CD4-positive, alpha-beta memory T cell (primary cell): ENCODE measurements at regions not wholly inside any gene's neighbourhood (a gene's known extent, or its start where the extent isn't known, plus 50 kb on each side); places are given as distances from the start of the nearest gene placed in this dataset.
"Not testable (repeated sequence)": the region's sequence is repeated elsewhere in the genome, so short reads cannot be mapped to it uniquely, and the experiment has no call there.

Experiments
- CTCF ChIA-PET: fragments of 350-600 bp; sonication (Branson Sonifier 250); formaldehyde crosslinking; loops from one replicate; lab custom pipeline; 2021; ENCODE audit warnings: inconsistent platforms; ENCODE audit not compliant: partially characterized antibody; lab: Charles Lee
- POLR2A ChIA-PET: fragments of 350-600 bp; sonication (Branson Sonifier 250); formaldehyde crosslinking; loops from one replicate; lab custom pipeline; 2021; ENCODE audit not compliant: partially characterized antibody; lab: Charles Lee
- DNase-seq, 5 donors: peaks; one replicate each; pipeline versions ENCODE4 v3.0.0 to v3.0.0-alpha.2; 2020 to 2022; ENCODE audit warnings: mixed read lengths in 1 of 5
- H3K27ac ChIP-seq: one replicate; pipeline ENCODE4 v1.7.0; 2013; ENCODE audit warnings: low read depth, low read length
- H3K27me3 ChIP-seq: 2 replicates; pipeline ENCODE4 v1.7.0; 2013; ENCODE audit warnings: mild to moderate bottlenecking, low read length, moderate library complexity; ENCODE audit not compliant: insufficient read depth
- H3K36me3 ChIP-seq: 2 replicates; pipeline ENCODE4 v1.7.0; 2013; ENCODE audit warnings: mild to moderate bottlenecking, low read length, moderate library complexity; ENCODE audit not compliant: insufficient read depth
- H3K4me1 ChIP-seq: 2 replicates; pipeline ENCODE4 v1.7.0; 2013; ENCODE audit warnings: mild to moderate bottlenecking, low read length, moderate library complexity; ENCODE audit not compliant: insufficient read depth
- H3K4me3 ChIP-seq, 2 donors: one replicate each; pipeline ENCODE4 v1.7.0; 2013; ENCODE audit warnings: low read length in 2 of 2, mild to moderate bottlenecking in 1 of 2
- H3K9me3 ChIP-seq, 2 donors: one replicate each; pipeline ENCODE4 v1.7.0; 2013; ENCODE audit warnings: low read length in 2 of 2, control low read depth in 1 of 2; ENCODE audit not compliant: control insufficient read depth in 1 of 2
- H3K27ac Mint-ChIP-seq, 7 donors: one replicate each; pipeline ENCODE4 v1.8.0; 2020 to 2021; ENCODE audit warnings: mixed read lengths in 7 of 7, mild to moderate bottlenecking in 6 of 7, inconsistent platforms in 3 of 7, moderate library complexity in 3 of 7
- H3K27me3 Mint-ChIP-seq, 2 donors: one replicate each; pipeline ENCODE4 v1.8.0; 2020 to 2021; ENCODE audit warnings: mixed read lengths in 2 of 2
- H3K36me3 Mint-ChIP-seq, 2 donors: one replicate each; pipeline ENCODE4 v1.8.0; 2020 to 2021; ENCODE audit warnings: mixed read lengths in 2 of 2, inconsistent platforms in 1 of 2, mild to moderate bottlenecking in 1 of 2
- H3K4me1 Mint-ChIP-seq, 4 donors: one replicate each; pipeline ENCODE4 v1.8.0; 2020 to 2021; ENCODE audit warnings: mixed read lengths in 4 of 4, mild to moderate bottlenecking in 1 of 4
- H3K4me3 Mint-ChIP-seq, 8 donors: one replicate each; pipeline ENCODE4 v1.8.0; 2020 to 2021; ENCODE audit warnings: mixed read lengths in 8 of 8, mild to moderate bottlenecking in 7 of 8, moderate library complexity in 6 of 8, inconsistent platforms in 3 of 8
- H3K9me3 Mint-ChIP-seq, 8 donors: one replicate each; pipeline ENCODE4 v1.8.0; 2020 to 2021; ENCODE audit warnings: mixed read lengths in 8 of 8, mild to moderate bottlenecking in 5 of 8, inconsistent platforms in 3 of 8, moderate library complexity in 1 of 8
- intact Hi-C: fragments of 100-400 bp; cut with micrococcal nuclease; formaldehyde crosslinking; loops from one replicate; pipeline ENCODE4 v1.15.1; 2023

DNA sequence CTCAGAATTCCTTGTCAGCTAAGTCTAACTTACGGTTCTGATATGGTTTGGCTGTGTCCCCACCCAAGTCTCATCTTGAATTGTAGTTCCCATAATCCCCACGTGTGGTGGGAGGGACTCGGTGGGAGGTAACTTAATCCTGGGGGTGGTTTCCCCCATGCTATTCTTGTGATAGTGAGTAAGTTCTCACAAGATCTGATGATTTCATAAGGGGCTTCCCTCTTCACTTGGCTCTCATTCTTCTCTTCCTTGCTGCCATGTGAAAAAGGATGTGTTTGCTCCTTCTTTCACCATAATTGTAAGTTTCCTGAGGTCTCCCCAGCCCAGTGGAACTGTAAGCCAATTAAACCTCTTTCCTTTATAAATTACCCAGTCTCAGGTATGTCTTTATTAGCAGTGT lies 163.0 kb downstream of the PMAIP1 start:
- H3K27ac Mint-ChIP-seq, H3K36me3 ChIP-seq, H3K27me3 ChIP-seq, H3K27ac ChIP-seq, H3K9me3 ChIP-seq, H3K4me1 Mint-ChIP-seq, intact Hi-C loops, POLR2A ChIA-PET, DNase-seq, H3K4me1 ChIP-seq, H3K9me3 Mint-ChIP-seq, H3K4me3 ChIP-seq, H3K4me3 Mint-ChIP-seq, H3K36me3 Mint-ChIP-seq, CTCF ChIA-PET, H3K27me3 Mint-ChIP-seq: not testable (repeated sequence)

DNA sequence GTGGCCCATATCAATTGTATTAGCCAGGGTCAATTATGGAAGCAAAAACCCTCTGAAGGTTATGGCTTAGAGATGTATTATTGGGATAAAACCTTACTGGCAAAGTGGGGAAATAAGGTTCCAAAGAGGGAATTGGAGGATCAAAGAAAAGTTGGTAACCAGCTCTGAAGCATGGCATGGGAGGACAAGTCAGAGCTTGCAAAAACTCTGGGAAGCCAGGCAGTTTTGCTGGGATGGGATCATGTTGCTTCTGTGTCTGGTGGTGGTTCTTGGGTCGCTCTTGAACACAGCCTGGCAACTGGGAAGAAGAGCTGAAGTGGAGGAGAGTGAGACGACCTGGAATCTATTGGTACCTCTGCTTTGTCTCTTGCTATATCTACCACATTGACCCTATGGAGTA lies 162.6 kb downstream of the PMAIP1 start:
- Histone ChIP-seq H3K27ac (no peak overlapping the region), H3K4me3 (no peak overlapping the region), H3K27me3 (no peaks in the 10 kb centered on the region), H3K9me3 (no peaks in the 10 kb centered on the region), H3K36me3 (no peaks in the 10 kb centered on the region), H3K4me1 (no peaks in the 10 kb centered on the region)
- H3K9me3 Mint-ChIP-seq = peaks cover 0 to 4% (median 0%) of the 10 kb centered on the region in 8 donors
- no peaks in the 10 kb centered on the region for H3K36me3 Mint-ChIP-seq
- ChIA-PET CTCF (no interaction called here), POLR2A (no interaction called here)
- no peak for DNase-seq
- H3K4me1 Mint-ChIP-seq = no peaks in the 10 kb centered on the region
- no peak overlapping the region for H3K27ac Mint-ChIP-seq
- intact Hi-C loops = no loop called here
- H3K27me3 Mint-ChIP-seq = peaks cover 1 to 4% of the 10 kb centered on the region in 2 donors
- H3K4me3 Mint-ChIP-seq = no peak overlapping the region

DNA sequence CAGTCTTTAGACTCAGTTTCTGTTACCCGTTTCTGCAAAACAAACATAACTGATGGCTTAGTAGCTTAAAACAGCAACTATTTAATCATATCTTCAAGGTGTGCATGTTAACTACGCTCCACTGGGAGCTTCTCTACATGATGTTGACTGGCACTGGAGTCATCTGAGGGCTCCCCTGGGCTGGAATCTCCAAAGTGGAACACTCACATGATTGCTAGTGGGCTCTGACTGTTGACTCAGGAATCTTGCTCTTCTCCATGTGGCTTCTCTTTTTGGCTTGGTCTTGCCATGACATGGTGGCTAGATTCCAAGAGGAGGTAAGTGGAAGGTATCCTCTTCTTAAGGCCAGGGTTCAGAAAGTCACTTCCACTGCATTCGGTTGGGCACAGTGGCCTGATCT lies 160.8 kb downstream of the PMAIP1 start:
- DNase-seq = no peak
- Histone ChIP-seq H3K9me3 (no peaks in the 10 kb centered on the region), H3K27me3 (no peaks in the 10 kb centered on the region), H3K4me1 (no peaks in the 10 kb centered on the region), H3K27ac (no peak overlapping the region), H3K36me3 (no peaks in the 10 kb centered on the region), H3K4me3 (no peak overlapping the region)
- H3K27ac Mint-ChIP-seq = no peak overlapping the region
- POLR2A ChIA-PET = no interaction called here
- no peaks in the 10 kb centered on the region for H3K4me1 Mint-ChIP-seq
- H3K27me3 Mint-ChIP-seq = peaks cover 1 to 4% of the 10 kb centered on the region in 2 donors
- H3K4me3 Mint-ChIP-seq = no peak overlapping the region
- CTCF ChIA-PET = no interaction called here
- H3K9me3 Mint-ChIP-seq = peaks cover 0 to 4% (median 0%) of the 10 kb centered on the region in 8 donors
- intact Hi-C loops = no loop called here
- H3K36me3 Mint-ChIP-seq = no peaks in the 10 kb centered on the region

DNA sequence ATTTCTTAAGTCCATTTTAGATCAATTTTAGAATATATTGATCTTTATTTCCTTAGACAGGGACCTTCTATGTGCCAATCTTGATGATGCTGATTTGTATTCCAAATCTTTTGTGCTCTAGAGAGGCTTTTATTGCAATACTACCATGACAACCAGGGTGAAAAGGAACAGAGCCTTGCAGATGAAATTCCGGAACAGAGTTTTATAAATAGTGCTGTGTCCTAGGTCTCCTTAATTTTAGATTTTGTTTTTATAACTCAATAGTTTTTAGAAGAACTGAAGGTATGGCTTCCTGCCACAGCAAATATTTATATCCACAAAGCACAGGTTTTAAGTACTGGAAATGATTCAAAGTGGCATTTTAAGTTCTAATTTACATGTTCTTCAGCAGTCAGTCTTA lies 160.2 kb downstream of the PMAIP1 start:
- CTCF ChIA-PET = no interaction called here
- Histone ChIP-seq H3K27me3 (no peaks in the 10 kb centered on the region), H3K4me3 (no peak overlapping the region), H3K27ac (no peak overlapping the region), H3K4me1 (no peaks in the 10 kb centered on the region), H3K36me3 (no peaks in the 10 kb centered on the region), H3K9me3 (no peaks in the 10 kb centered on the region)
- POLR2A ChIA-PET = no interaction called here
- intact Hi-C loops = no loop called here
- H3K27ac Mint-ChIP-seq = no peak overlapping the region
- H3K4me1 Mint-ChIP-seq = no peaks in the 10 kb centered on the region
- H3K4me3 Mint-ChIP-seq = no peak overlapping the region
- peaks cover 0 to 4% (median 0%) of the 10 kb centered on the region in 8 donors for H3K9me3 Mint-ChIP-seq
- no peak for DNase-seq
- no peaks in the 10 kb centered on the region for H3K36me3 Mint-ChIP-seq
- H3K27me3 Mint-ChIP-seq = peaks cover 1 to 4% of the 10 kb centered on the region in 2 donors

DNA sequence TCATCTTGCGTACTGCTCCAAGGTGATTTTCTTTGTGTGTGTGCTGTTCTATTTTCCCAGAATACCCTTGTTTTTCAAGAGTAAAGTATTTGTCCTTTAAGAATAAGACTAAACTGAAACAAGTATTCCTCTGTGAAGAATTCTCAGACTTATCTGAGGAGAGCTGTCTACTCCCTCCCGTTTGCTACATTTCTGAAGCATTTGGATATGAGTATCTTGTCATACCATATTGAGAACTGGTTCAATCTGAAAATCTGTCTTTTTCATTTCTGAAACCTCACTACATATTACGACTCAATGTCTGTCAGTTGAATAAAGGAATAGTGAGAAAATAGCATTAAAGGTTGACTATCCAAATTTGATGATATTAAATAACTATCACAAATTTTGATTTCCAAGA lies 159.4 kb downstream of the PMAIP1 start:
- Histone ChIP-seq H3K4me1 (no peaks in the 10 kb centered on the region), H3K36me3 (no peaks in the 10 kb centered on the region), H3K27ac (no peak overlapping the region), H3K4me3 (no peak overlapping the region), H3K9me3 (no peaks in the 10 kb centered on the region), H3K27me3 (no peaks in the 10 kb centered on the region)
- Mint-ChIP-seq H3K36me3 (no peaks in the 10 kb centered on the region), H3K27ac (no peak overlapping the region), H3K27me3 (peaks cover 1 to 4% of the 10 kb centered on the region in 2 donors), H3K4me1 (no peaks in the 10 kb centered on the region), H3K4me3 (no peak overlapping the region), H3K9me3 (peaks cover 0 to 4% (median 0%) of the 10 kb centered on the region in 8 donors)
- POLR2A ChIA-PET = no interaction called here
- no peak for DNase-seq
- intact Hi-C loops = no loop called here
- CTCF ChIA-PET = no interaction called here

DNA sequence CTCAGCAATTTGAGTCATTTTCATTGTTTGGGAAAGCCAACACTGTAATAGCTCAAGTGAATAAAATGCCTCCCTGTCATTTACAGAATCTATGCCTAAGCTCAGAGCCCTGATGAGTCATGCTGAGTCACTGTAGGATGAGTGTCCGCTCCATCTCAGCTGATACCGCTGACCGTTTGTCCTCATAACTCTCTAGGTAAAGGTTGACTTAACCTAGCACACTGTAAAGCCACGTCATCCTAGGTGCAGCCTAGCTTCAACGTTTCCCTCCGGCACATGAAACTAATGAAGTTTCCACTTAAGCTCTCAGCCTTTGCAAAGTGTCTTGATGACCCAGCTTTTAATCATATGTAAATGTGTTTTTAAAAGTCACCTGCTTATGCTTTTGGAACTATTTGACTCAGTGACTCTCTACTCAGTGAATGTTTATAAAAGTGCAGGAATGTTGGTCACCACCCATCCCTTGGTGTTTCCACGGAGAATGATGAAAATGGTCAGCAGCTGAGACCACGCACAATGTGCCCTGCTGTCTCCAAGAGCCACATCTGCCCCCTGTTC lies 154.0 kb downstream of the PMAIP1 start:
- no peaks in the 10 kb centered on the region for H3K9me3 ChIP-seq
- Mint-ChIP-seq H3K9me3 (peaks cover 0 to 8% (median 0%) of the 10 kb centered on the region in 8 donors), H3K4me1 (no peaks in the 10 kb centered on the region), H3K27ac (no peak overlapping the region), H3K27me3 (peaks cover 1 to 5% of the 10 kb centered on the region in 2 donors), H3K36me3 (no peaks in the 10 kb centered on the region), H3K4me3 (no peak overlapping the region)
- H3K4me3 ChIP-seq = no peak overlapping the region
- no peak for DNase-seq
- H3K4me1 ChIP-seq = no peaks in the 10 kb centered on the region
- no peaks in the 10 kb centered on the region for H3K27me3 ChIP-seq
- POLR2A ChIA-PET = no interaction called here
- no peaks in the 10 kb centered on the region for H3K36me3 ChIP-seq
- intact Hi-C loops = no loop called here
- no peak overlapping the region for H3K27ac ChIP-seq
- CTCF ChIA-PET = no interaction called here

DNA sequence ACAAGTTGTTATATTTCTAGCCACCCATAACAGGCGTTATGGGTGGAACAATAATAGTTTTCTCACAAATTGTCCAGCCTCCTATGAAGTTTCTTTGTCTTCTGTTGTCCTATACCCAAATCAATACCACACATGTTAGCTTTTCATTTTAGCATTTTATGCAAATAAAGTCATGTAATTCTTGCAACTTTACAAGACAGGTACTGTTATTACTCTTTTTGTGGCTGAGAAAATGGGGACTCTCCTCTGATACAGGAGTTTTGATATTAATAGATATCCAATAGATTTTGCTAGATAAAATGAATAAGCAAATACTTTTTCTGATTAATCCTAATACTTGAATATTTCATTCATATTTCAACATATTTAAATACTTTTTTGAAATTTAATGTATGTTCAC lies 151.0 kb downstream of the PMAIP1 start:
- no peak overlapping the region for H3K4me3 ChIP-seq
- no peaks in the 10 kb centered on the region for H3K4me1 ChIP-seq
- ChIA-PET POLR2A (no interaction called here), CTCF (no interaction called here)
- H3K27ac ChIP-seq = no peak overlapping the region
- H3K4me1 Mint-ChIP-seq = no peaks in the 10 kb centered on the region
- H3K4me3 Mint-ChIP-seq = no peak overlapping the region
- no peak overlapping the region for H3K27ac Mint-ChIP-seq
- intact Hi-C loops = no loop called here
- H3K9me3 Mint-ChIP-seq = peaks cover 0 to 5% (median 0%) of the 10 kb centered on the region in 8 donors
- no peaks in the 10 kb centered on the region for H3K27me3 ChIP-seq
- DNase-seq = no peak
- no peaks in the 10 kb centered on the region for H3K9me3 ChIP-seq
- H3K36me3 Mint-ChIP-seq = no peaks in the 10 kb centered on the region
- no peaks in the 10 kb centered on the region for H3K36me3 ChIP-seq
- H3K27me3 Mint-ChIP-seq = peaks cover 1 to 5% of the 10 kb centered on the region in 2 donors

DNA sequence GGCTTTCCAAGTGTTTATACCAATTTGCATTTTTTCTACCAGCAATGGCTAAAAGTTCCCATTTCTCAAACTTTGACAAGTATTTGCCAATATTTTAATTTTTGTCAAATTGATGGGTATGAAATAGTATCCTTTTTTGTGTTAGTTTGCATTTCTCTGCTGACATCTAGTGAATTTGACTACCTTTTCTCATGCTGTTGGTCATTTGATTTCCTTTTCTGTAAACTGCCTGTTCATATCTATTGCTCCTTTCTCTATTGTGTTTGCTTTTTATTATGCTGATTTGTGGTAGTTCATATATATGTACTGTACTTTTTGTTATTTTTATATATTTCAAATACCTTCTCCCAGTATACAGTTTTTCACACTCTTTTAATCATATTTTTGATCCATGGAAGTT lies 149.4 kb downstream of the PMAIP1 start:
- ChIA-PET CTCF (no interaction called here), POLR2A (interaction anchor here (0.5 kb wide), 1 partner anchor 1621 kb away, joined by 3 read pairs; no protein-coding TSS in a partner anchor)
- H3K9me3 ChIP-seq = no peaks in the 10 kb centered on the region
- H3K27me3 ChIP-seq = no peaks in the 10 kb centered on the region
- H3K36me3 ChIP-seq = no peaks in the 10 kb centered on the region
- no peak for DNase-seq
- H3K27ac ChIP-seq = no peak overlapping the region
- Mint-ChIP-seq H3K27ac (no peak overlapping the region), H3K4me3 (no peak overlapping the region), H3K27me3 (peaks cover 1 to 5% of the 10 kb centered on the region in 2 donors), H3K9me3 (peaks cover 0 to 5% (median 0%) of the 10 kb centered on the region in 8 donors), H3K36me3 (no peaks in the 10 kb centered on the region), H3K4me1 (no peaks in the 10 kb centered on the region)
- no peaks in the 10 kb centered on the region for H3K4me1 ChIP-seq
- no peak overlapping the region for H3K4me3 ChIP-seq
- intact Hi-C loops = no loop called here
